ENCODE measurements at regions not wholly inside any gene's neighbourhood (a gene's known extent, or its start where the extent isn't known, plus 50 kb on each side); places are given as distances from the start of the nearest gene placed in this dataset.

GRCh38 chr5:56291661-56292374 lies 58.7 kb upstream of the ANKRD55 start:
- TF ChIP-seq CTCF (conservative IDR thresholded peaks at IDR 0.05; ENCODE audit: low read length): no peak
- no peak overlapping the region for H3K4me3 ChIP-seq (ENCODE audit: low read length)
- no peak for DNase-seq (ENCODE audit: low read depth)

- DNase-seq (ENCODE audit: low read depth): no peak
- no peak overlapping the region for H3K4me3 ChIP-seq (ENCODE audit: low read length)
- no peak for TF ChIP-seq CTCF (conservative IDR thresholded peaks at IDR 0.05; ENCODE audit: low read length)
Observed at GRCh38 chr5:56291079-56291643, 58.0 kb upstream of the ANKRD55 start.

GRCh38 chr5:56290378-56291078 lies 57.4 kb upstream of the ANKRD55 start:
- H3K4me3 ChIP-seq (ENCODE audit: low read length): no peak overlapping the region
- DNase-seq (ENCODE audit: low read depth): no peak
- TF ChIP-seq CTCF (conservative IDR thresholded peaks at IDR 0.05; ENCODE audit: low read length): no peak

GRCh38 chr5:56289602-56289987 lies 56.5 kb upstream of the ANKRD55 start:
- no peak for TF ChIP-seq CTCF (conservative IDR thresholded peaks at IDR 0.05; ENCODE audit: low read length)
- no peak overlapping the region for H3K4me3 ChIP-seq (ENCODE audit: low read length)
- no peak for DNase-seq (ENCODE audit: low read depth)

- TF ChIP-seq CTCF (conservative IDR thresholded peaks at IDR 0.05; ENCODE audit: low read length): no peak
Observed at GRCh38 chr5:56288873-56289601, 55.9 kb upstream of the ANKRD55 start.

GRCh38 chr5:56286015-56286884 lies 53.1 kb upstream of the ANKRD55 start:
- no peak for TF ChIP-seq CTCF (conservative IDR thresholded peaks at IDR 0.05; ENCODE audit: low read length)
- no peak overlapping the region for H3K4me3 ChIP-seq (ENCODE audit: low read length)
- no peak for DNase-seq (ENCODE audit: low read depth)

More at GRCh38 chr5:56288873-56289601, 55.9 kb upstream of the ANKRD55 start:
- no peak for DNase-seq (ENCODE audit: low read depth)
- no peak overlapping the region for H3K4me3 ChIP-seq (ENCODE audit: low read length)
